ENCODE measurements at regions not wholly inside any gene's neighbourhood (a gene's known extent, or its start where the extent isn't known, plus 50 kb on each side); places are given as distances from the start of the nearest gene placed in this dataset.

DNA sequence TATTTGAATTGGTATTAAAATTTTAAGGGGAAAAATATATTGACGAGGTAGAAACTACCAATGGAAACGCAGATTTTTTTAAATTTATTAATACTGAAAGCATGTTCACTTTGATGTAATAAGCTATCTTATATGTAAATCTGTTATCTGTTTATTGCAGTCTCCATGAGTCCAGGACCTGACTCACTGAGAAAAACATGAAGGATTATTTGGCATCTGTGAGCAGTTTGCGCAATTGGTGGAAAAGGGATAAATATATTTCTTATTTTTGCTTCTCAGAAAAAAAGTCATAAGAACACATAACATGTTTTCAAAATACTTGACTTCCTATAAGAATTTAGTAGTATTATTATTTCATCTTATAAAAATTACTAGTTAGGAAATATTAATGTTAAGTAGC is 561.4 kb downstream of the ADCYAP1 start:
- H3K4me1 ChIP-seq (ENCODE audit: control insufficient read depth in 2 of 2, insufficient read depth in 2 of 2, low read length in 2 of 2) = no peaks in the 10 kb centered on the region
- WGBS = 97% methylated on average over 3 of the region's 3 CpGs
- no peaks in the 10 kb centered on the region for H3K27me3 ChIP-seq (ENCODE audit: control insufficient read depth in 2 of 2, insufficient read depth in 1 of 2, low read length in 1 of 2)
- H3K36me3 ChIP-seq (ENCODE audit: control insufficient read depth in 2 of 2, insufficient read depth in 2 of 2, low read length in 1 of 2) = no peaks in the 10 kb centered on the region
- no peak overlapping the region for H3K27ac ChIP-seq (ENCODE audit: low read depth in 1 of 2, low read length in 1 of 2)
- H3K9me3 ChIP-seq (ENCODE audit: control insufficient read depth in 2 of 2, insufficient read depth in 1 of 2, low read length in 1 of 2) = no peaks in the 10 kb centered on the region
- DNase-seq (ENCODE audit: low read depth in 6 of 9, low spot score in 9 of 9) = no peak
- no peak overlapping the region for H3K4me3 ChIP-seq (ENCODE audit: low read length in 2 of 2)

DNA sequence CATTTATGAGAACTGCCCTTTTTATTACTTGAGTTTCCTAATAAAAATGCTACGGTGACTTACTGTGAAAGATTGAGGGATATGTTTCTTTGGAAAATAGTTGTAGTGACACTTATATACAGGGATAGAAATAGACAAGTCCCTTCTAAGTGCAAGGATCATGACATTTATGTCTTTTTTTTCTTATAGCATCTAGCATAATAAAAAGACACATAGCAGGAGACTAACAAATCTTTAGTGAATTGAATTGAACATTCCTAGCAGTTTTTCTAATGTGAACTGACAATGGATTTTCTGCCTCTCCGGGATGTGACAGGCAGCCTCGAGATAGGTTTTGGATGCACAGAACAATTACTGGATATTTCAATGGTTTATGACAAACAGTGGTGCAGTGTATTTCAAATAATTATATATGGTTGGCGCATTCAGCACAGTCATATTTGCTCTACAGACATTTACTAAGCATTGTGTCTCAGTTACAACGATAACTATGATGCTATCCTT is 562.8 kb downstream of the ADCYAP1 start:
- no peak overlapping the region for H3K27ac ChIP-seq (ENCODE audit: low read depth in 1 of 2, low read length in 1 of 2)
- H3K36me3 ChIP-seq (ENCODE audit: control insufficient read depth in 2 of 2, insufficient read depth in 2 of 2, low read length in 1 of 2) = no peaks in the 10 kb centered on the region
- H3K27me3 ChIP-seq (ENCODE audit: control insufficient read depth in 2 of 2, insufficient read depth in 1 of 2, low read length in 1 of 2) = no peaks in the 10 kb centered on the region
- no peaks in the 10 kb centered on the region for H3K4me1 ChIP-seq (ENCODE audit: control insufficient read depth in 2 of 2, insufficient read depth in 2 of 2, low read length in 2 of 2)
- DNase-seq (ENCODE audit: low read depth in 6 of 9, low spot score in 9 of 9) = no peak
- no peaks in the 10 kb centered on the region for H3K9me3 ChIP-seq (ENCODE audit: control insufficient read depth in 2 of 2, insufficient read depth in 1 of 2, low read length in 1 of 2)
- WGBS = 84% methylated on average over 5 of the region's 5 CpGs
- H3K4me3 ChIP-seq (ENCODE audit: low read length in 2 of 2) = no peak overlapping the region

DNA sequence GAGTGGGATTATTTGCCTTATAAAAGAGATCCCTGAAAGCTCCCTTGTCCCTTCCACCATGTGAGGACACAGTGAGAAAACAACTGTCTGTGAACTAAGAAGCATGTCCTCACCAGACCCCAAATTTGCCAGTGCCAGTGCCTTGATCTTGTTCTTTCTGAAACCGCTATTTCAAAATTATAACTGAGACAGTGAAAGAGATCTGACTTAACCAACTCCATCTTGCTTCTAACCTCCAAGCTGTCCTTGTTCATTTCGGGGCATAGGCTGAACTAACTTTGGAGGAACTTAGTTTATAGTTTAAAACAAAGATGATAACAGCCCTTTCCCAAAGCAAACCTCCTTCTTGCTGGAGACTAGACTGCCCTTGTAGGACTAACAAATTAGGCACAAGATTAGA is 563.9 kb downstream of the ADCYAP1 start:
- Histone ChIP-seq H3K27ac (ENCODE audit: low read depth in 1 of 2, low read length in 1 of 2) (no peak overlapping the region), H3K4me1 (ENCODE audit: control insufficient read depth in 2 of 2, insufficient read depth in 2 of 2, low read length in 2 of 2) (no peaks in the 10 kb centered on the region), H3K36me3 (ENCODE audit: control insufficient read depth in 2 of 2, insufficient read depth in 2 of 2, low read length in 1 of 2) (no peaks in the 10 kb centered on the region), H3K27me3 (ENCODE audit: control insufficient read depth in 2 of 2, insufficient read depth in 1 of 2, low read length in 1 of 2) (no peaks in the 10 kb centered on the region), H3K9me3 (ENCODE audit: control insufficient read depth in 2 of 2, insufficient read depth in 1 of 2, low read length in 1 of 2) (no peaks in the 10 kb centered on the region), H3K4me3 (ENCODE audit: low read length in 2 of 2) (no peak overlapping the region)
- no peak for DNase-seq (ENCODE audit: low read depth in 6 of 9, low spot score in 9 of 9)
- WGBS = 92% methylated on average over 2 of the region's 2 CpGs

DNA sequence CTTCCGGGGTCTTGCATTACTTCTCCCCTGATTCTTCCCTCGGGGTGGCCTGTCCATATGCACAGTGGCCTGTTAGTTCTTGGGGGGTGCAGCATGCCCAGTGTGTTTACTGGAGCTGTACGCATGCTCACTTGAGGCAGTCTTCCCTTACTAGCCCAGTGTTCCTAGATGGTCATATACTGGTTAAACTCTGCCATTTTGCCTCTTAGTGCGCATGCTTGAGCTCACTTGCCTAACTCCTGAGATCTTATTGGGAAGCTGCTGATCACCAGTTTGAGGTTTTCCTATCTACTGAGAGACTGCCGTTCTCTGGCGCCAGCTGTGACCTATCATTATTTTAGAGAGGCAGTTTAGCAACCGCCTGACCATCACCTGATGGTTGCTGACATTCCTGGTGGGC is 571.2 kb downstream of the ADCYAP1 start:
- no peak for DNase-seq (ENCODE audit: low read depth in 6 of 9, low spot score in 9 of 9)
- Histone ChIP-seq H3K4me1 (ENCODE audit: control insufficient read depth in 2 of 2, insufficient read depth in 2 of 2, low read length in 2 of 2) (no peaks in the 10 kb centered on the region), H3K36me3 (ENCODE audit: control insufficient read depth in 2 of 2, insufficient read depth in 2 of 2, low read length in 1 of 2) (no peaks in the 10 kb centered on the region), H3K27me3 (ENCODE audit: control insufficient read depth in 2 of 2, insufficient read depth in 1 of 2, low read length in 1 of 2) (no peaks in the 10 kb centered on the region), H3K27ac (ENCODE audit: low read depth in 1 of 2, low read length in 1 of 2) (no peak overlapping the region), H3K9me3 (ENCODE audit: control insufficient read depth in 2 of 2, insufficient read depth in 1 of 2, low read length in 1 of 2) (no peaks in the 10 kb centered on the region), H3K4me3 (ENCODE audit: low read length in 2 of 2) (no peak overlapping the region)
- 94% methylated on average over 7 of the region's 7 CpGs for WGBS

DNA sequence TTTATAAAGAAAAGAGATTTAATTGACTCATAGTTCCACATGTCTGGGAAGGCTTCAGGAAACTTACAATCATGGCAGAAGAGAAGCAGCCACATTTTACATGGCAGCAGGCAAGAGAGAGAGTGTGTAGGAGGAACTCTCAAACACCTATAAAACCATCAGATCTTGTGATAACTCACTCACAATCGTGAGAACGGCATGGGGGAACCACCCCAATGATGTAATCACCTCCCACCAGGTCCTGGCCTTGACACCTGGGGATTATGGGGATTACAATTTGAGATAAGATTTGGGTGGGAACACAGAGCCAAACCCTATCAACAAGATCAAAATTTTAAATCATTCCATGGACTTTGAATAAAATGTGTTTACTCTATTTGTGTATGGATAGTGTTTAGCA is 575.6 kb downstream of the ADCYAP1 start:
- H3K9me3 ChIP-seq (ENCODE audit: control insufficient read depth in 2 of 2, insufficient read depth in 1 of 2, low read length in 1 of 2) = no peaks in the 10 kb centered on the region
- no peak overlapping the region for H3K4me3 ChIP-seq (ENCODE audit: low read length in 2 of 2)
- no peaks in the 10 kb centered on the region for H3K4me1 ChIP-seq (ENCODE audit: control insufficient read depth in 2 of 2, insufficient read depth in 2 of 2, low read length in 2 of 2)
- DNase-seq (ENCODE audit: low read depth in 6 of 9, low spot score in 9 of 9) = no peak
- WGBS = 54% methylated on average over 2 of the region's 2 CpGs
- H3K27me3 ChIP-seq (ENCODE audit: control insufficient read depth in 2 of 2, insufficient read depth in 1 of 2, low read length in 1 of 2) = no peaks in the 10 kb centered on the region
- no peak overlapping the region for H3K27ac ChIP-seq (ENCODE audit: low read depth in 1 of 2, low read length in 1 of 2)
- no peaks in the 10 kb centered on the region for H3K36me3 ChIP-seq (ENCODE audit: control insufficient read depth in 2 of 2, insufficient read depth in 2 of 2, low read length in 1 of 2)

DNA sequence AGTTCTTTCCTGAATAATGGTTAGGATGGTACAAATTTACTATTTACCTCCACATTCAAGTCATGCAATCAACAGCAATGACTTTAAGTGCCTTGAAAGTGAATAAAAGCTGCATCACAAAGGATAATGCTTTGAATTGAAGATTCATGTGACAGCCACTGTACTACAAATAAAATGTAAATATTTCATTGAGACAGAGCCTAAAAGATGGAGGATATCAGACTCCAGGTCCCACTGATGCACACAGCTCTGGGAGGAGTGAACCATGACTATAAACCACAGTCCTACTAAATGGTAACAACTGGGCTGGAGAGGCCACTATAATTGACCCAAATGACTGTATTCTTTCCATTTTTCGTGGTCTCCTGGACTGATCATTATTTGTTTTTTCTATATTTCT is 576.9 kb downstream of the ADCYAP1 start:
- no peak for DNase-seq (ENCODE audit: low read depth in 6 of 9, low spot score in 9 of 9)
- H3K27me3 ChIP-seq (ENCODE audit: control insufficient read depth in 2 of 2, insufficient read depth in 1 of 2, low read length in 1 of 2) = no peaks in the 10 kb centered on the region
- no peak overlapping the region for H3K27ac ChIP-seq (ENCODE audit: low read depth in 1 of 2, low read length in 1 of 2)
- WGBS = 64% methylated on average over 1 of the region's 1 CpG
- no peaks in the 10 kb centered on the region for H3K9me3 ChIP-seq (ENCODE audit: control insufficient read depth in 2 of 2, insufficient read depth in 1 of 2, low read length in 1 of 2)
- H3K36me3 ChIP-seq (ENCODE audit: control insufficient read depth in 2 of 2, insufficient read depth in 2 of 2, low read length in 1 of 2) = no peaks in the 10 kb centered on the region
- no peak overlapping the region for H3K4me3 ChIP-seq (ENCODE audit: low read length in 2 of 2)
- H3K4me1 ChIP-seq (ENCODE audit: control insufficient read depth in 2 of 2, insufficient read depth in 2 of 2, low read length in 2 of 2) = no peaks in the 10 kb centered on the region

DNA sequence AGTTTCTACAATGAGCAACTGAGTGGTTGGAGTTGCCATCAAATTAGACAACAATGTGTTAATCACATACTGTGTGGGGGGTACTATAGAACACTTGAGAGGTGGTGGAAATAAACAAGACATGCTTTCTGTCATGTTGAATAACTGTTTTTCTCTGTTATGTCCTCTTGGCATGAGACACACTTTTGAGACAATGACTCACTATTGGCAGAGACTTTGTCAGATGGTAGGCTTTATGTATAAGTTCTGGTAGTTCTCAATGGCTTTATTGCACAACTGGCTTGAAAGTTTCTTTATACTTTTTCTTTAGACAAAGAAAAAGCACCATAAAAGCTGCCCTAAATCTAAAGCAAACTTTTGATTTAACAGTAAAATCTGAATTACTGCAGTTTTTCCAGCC is 578.7 kb downstream of the ADCYAP1 start:
- H3K27me3 ChIP-seq (ENCODE audit: control insufficient read depth in 2 of 2, insufficient read depth in 1 of 2, low read length in 1 of 2) = no peaks in the 10 kb centered on the region
- H3K36me3 ChIP-seq (ENCODE audit: control insufficient read depth in 2 of 2, insufficient read depth in 2 of 2, low read length in 1 of 2) = no peaks in the 10 kb centered on the region
- H3K27ac ChIP-seq (ENCODE audit: low read depth in 1 of 2, low read length in 1 of 2) = no peak overlapping the region
- H3K4me3 ChIP-seq (ENCODE audit: low read length in 2 of 2) = no peak overlapping the region
- no peaks in the 10 kb centered on the region for H3K4me1 ChIP-seq (ENCODE audit: control insufficient read depth in 2 of 2, insufficient read depth in 2 of 2, low read length in 2 of 2)
- no peaks in the 10 kb centered on the region for H3K9me3 ChIP-seq (ENCODE audit: control insufficient read depth in 2 of 2, insufficient read depth in 1 of 2, low read length in 1 of 2)
- DNase-seq (ENCODE audit: low read depth in 6 of 9, low spot score in 9 of 9) = no peak

DNA sequence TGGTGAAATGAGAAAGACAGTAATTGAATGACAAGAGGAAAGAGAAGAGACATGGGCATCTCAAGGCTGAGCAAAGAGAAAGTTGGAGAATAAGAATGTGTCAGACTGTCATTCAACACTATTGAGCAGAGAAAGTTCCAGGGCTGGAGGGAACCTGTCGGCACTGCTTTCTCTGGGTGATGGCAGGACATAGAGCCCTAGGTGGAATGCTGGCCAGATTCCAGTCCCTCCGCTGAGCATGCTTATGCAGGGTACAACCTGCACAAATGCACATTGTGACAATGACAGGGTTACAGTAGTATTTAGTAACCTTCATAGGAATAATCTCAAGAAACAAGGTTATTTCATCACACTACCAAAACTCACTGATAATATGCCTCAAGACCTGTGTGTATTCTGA is 582.8 kb downstream of the ADCYAP1 start:
- Histone ChIP-seq H3K27ac (ENCODE audit: low read depth in 1 of 2, low read length in 1 of 2) (no peak overlapping the region), H3K4me3 (ENCODE audit: low read length in 2 of 2) (no peak overlapping the region), H3K9me3 (ENCODE audit: control insufficient read depth in 2 of 2, insufficient read depth in 1 of 2, low read length in 1 of 2) (no peaks in the 10 kb centered on the region), H3K4me1 (ENCODE audit: control insufficient read depth in 2 of 2, insufficient read depth in 2 of 2, low read length in 2 of 2) (no peaks in the 10 kb centered on the region), H3K36me3 (ENCODE audit: control insufficient read depth in 2 of 2, insufficient read depth in 2 of 2, low read length in 1 of 2) (no peaks in the 10 kb centered on the region), H3K27me3 (ENCODE audit: control insufficient read depth in 2 of 2, insufficient read depth in 1 of 2, low read length in 1 of 2) (no peaks in the 10 kb centered on the region)
- no peak for DNase-seq (ENCODE audit: low read depth in 6 of 9, low spot score in 9 of 9)
- 91% methylated on average over 2 of the region's 2 CpGs for WGBS

DNA sequence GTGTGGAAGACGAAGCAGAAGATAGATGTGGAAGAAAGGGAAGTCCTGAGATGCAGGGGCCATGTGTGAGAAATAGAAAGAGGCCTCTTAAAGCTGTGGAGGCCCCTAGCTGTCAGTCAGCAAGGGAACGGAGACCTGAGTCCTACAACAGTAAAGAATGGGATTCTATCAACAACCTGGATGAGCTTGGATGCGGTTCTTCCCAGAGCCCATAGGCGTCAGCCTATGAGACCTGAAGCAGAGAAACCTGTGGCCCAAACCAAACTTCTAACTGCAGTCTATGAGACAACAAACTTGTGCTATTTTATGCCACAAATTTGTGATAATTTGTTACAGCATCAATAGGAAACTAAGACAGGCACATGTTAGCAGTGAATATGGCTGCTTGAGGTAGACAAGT is 583.7 kb downstream of the ADCYAP1 start:
- Histone ChIP-seq H3K9me3 (ENCODE audit: control insufficient read depth in 2 of 2, insufficient read depth in 1 of 2, low read length in 1 of 2) (no peaks in the 10 kb centered on the region), H3K4me3 (ENCODE audit: low read length in 2 of 2) (no peak overlapping the region), H3K27ac (ENCODE audit: low read depth in 1 of 2, low read length in 1 of 2) (no peak overlapping the region), H3K27me3 (ENCODE audit: control insufficient read depth in 2 of 2, insufficient read depth in 1 of 2, low read length in 1 of 2) (no peaks in the 10 kb centered on the region), H3K36me3 (ENCODE audit: control insufficient read depth in 2 of 2, insufficient read depth in 2 of 2, low read length in 1 of 2) (no peaks in the 10 kb centered on the region), H3K4me1 (ENCODE audit: control insufficient read depth in 2 of 2, insufficient read depth in 2 of 2, low read length in 2 of 2) (no peaks in the 10 kb centered on the region)
- 90% methylated on average over 4 of the region's 4 CpGs for WGBS
- DNase-seq (ENCODE audit: low read depth in 6 of 9, low spot score in 9 of 9) = no peak

DNA sequence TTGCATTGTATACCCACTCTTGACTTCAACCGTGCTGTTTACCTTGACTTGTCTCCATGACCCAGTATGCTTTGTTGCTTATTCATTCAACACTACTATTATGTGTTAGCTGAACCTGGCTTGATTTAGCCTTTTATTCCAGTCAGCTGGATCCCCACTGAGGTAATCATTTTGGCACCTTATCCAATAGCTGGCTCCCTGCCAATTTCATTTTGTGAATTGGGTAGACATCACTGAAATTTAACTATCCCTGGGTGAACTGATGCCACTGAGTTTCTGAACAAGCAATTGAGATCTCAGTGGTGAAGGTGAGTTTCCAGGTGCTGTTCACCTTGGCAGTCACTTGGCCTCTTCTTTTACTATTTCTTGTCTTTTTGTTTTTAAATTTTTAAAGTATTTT is 584.3 kb downstream of the ADCYAP1 start:
- no peaks in the 10 kb centered on the region for H3K9me3 ChIP-seq (ENCODE audit: control insufficient read depth in 2 of 2, insufficient read depth in 1 of 2, low read length in 1 of 2)
- 97% methylated on average over 1 of the region's 1 CpG for WGBS
- H3K27ac ChIP-seq (ENCODE audit: low read depth in 1 of 2, low read length in 1 of 2) = no peak overlapping the region
- H3K36me3 ChIP-seq (ENCODE audit: control insufficient read depth in 2 of 2, insufficient read depth in 2 of 2, low read length in 1 of 2) = no peaks in the 10 kb centered on the region
- H3K4me1 ChIP-seq (ENCODE audit: control insufficient read depth in 2 of 2, insufficient read depth in 2 of 2, low read length in 2 of 2) = no peaks in the 10 kb centered on the region
- no peak overlapping the region for H3K4me3 ChIP-seq (ENCODE audit: low read length in 2 of 2)
- H3K27me3 ChIP-seq (ENCODE audit: control insufficient read depth in 2 of 2, insufficient read depth in 1 of 2, low read length in 1 of 2) = no peaks in the 10 kb centered on the region
- no peak for DNase-seq (ENCODE audit: low read depth in 6 of 9, low spot score in 9 of 9)
